HCT116 (cell line): ENCODE measurements at regions not wholly inside any gene's neighbourhood (a gene's known extent, or its start where the extent isn't known, plus 50 kb on each side); places are given as distances from the start of the nearest gene placed in this dataset.

Experiments
- CEBPB ChIP-seq: IDR thresholded peaks from 2 replicates; pipeline ENCODE4 v1.6.1; 2012; ENCODE audit warnings: low read depth
- EZH2 ChIP-seq: fragments of 200-600 bp; sonication (generic); IDR thresholded peaks from 2 replicates; pipeline ENCODE4 v1.6.1; 2017; ENCODE audit warnings: antibody characterized with exemption, mixed run types
- EZH2phosphoT487 ChIP-seq: fragments of 200-600 bp; IDR thresholded peaks from 2 replicates; pipeline ENCODE4 v1.6.1; 2018; ENCODE audit warnings: antibody characterized with exemption, borderline replicate concordance
- POLR2A ChIP-seq: IDR thresholded peaks from 2 replicates; pipeline ENCODE4 v1.7.0; 2011; ENCODE audit warnings: borderline replicate concordance; ENCODE audit not compliant: insufficient read depth, insufficient read length; ENCODE audit errors: extremely low read depth
- SIN3A ChIP-seq: IDR thresholded peaks from 2 replicates; pipeline ENCODE4 v1.6.1; 2012; ENCODE audit warnings: low read depth
- YY1 ChIP-seq: IDR thresholded peaks from 2 replicates; pipeline ENCODE4 v1.6.1; 2011; ENCODE audit warnings: low read length, low read depth, moderate library complexity, mild to moderate bottlenecking; ENCODE audit not compliant: insufficient replicate concordance; ENCODE audit errors: extremely low read depth
- ZFX ChIP-seq: fragments of 450-650 bp; IDR thresholded peaks from 2 replicates; pipeline ENCODE4 v1.6.1; 2017
- ZNF274 ChIP-seq: fragments of 200-500 bp; sonication (Bioruptor generic); IDR thresholded peaks from 2 replicates; pipeline ENCODE4 v1.6.1; 2014; ENCODE audit warnings: mild to moderate bottlenecking, low read depth, low read length, inconsistent platforms
- TF ChIP-seq, protein P1 (sequence below), 3 experiments: fragments of 200-600 bp in 1 of 3; sonication (generic) in 1 of 3; IDR thresholded peaks in 2 of 3; conservative IDR thresholded peaks in 1 of 3; 2 replicates each; pipeline ENCODE4 v1.5.1; 2012 to 2017; ENCODE audit warnings: low read depth in 2 of 3, low read length in 2 of 3, antibody characterized with exemption in 1 of 3, borderline replicate concordance in 1 of 3, control low read depth in 1 of 3, mild to moderate bottlenecking in 1 of 3, mixed read lengths in 1 of 3, mixed run types in 1 of 3, moderate library complexity in 1 of 3; ENCODE audit not compliant: insufficient read depth in 1 of 3
- TF ChIP-seq, protein P2 (sequence below): IDR thresholded peaks from 2 replicates; pipeline ENCODE4 v1.6.1; 2011; ENCODE audit warnings: mild to moderate bottlenecking, low read length, moderate library complexity; ENCODE audit not compliant: insufficient replicate concordance; ENCODE audit errors: extremely low read depth

DNA sequence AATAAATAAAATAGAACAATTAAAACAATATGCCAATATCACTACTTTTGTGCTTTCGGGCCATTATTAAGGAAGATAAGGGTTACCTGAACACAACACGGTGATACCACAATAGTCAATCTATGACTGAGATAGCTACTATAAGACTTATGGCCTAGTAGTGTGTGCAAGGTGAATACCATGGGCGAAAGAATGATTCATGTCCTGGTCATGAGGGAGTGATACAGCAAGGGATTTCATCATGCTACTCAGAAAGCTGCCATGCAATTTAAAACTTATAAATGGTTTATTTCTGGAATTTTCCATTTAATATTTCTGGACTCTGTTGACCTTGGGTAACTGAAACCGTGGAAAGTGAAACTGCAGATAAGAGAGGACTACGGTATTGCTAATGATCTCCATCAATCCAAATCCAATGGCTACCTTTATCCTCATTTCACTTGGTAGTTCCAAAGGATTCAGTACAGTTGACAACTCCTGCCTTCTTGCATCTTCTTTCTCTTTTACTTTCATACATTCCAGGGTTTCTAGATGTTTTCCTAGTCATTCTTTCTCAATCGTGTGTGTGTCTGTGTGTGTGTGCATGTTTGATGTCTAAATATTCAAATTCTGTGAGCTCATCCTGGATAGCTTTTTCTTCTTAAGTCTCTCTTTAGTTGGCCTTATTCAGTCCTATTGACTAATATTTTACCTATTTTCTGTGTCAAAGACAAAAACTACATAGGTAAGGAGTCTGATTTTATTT lies 100.5 kb upstream of the MAGI2 start:
- TF ChIP-seq YY1: no peak
- TF ChIP-seq CEBPB: no peak
- TF ChIP-seq, protein P1, sequence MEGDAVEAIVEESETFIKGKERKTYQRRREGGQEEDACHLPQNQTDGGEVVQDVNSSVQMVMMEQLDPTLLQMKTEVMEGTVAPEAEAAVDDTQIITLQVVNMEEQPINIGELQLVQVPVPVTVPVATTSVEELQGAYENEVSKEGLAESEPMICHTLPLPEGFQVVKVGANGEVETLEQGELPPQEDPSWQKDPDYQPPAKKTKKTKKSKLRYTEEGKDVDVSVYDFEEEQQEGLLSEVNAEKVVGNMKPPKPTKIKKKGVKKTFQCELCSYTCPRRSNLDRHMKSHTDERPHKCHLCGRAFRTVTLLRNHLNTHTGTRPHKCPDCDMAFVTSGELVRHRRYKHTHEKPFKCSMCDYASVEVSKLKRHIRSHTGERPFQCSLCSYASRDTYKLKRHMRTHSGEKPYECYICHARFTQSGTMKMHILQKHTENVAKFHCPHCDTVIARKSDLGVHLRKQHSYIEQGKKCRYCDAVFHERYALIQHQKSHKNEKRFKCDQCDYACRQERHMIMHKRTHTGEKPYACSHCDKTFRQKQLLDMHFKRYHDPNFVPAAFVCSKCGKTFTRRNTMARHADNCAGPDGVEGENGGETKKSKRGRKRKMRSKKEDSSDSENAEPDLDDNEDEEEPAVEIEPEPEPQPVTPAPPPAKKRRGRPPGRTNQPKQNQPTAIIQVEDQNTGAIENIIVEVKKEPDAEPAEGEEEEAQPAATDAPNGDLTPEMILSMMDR (IDR thresholded peaks at IDR 0.05 in 2 of 3, conservative IDR thresholded peaks at IDR 0.05 in 1 of 3; ENCODE audit: borderline replicate concordance in 1 of 3, insufficient read depth in 1 of 3, low read depth in 2 of 3, low read length in 2 of 3): no peak
- TF ChIP-seq EZH2phosphoT487: no peak
- no peak for TF ChIP-seq ZNF274
- no peak for TF ChIP-seq ZFX
- TF ChIP-seq SIN3A: no peak
- no peak for TF ChIP-seq EZH2
- TF ChIP-seq, protein P2, sequence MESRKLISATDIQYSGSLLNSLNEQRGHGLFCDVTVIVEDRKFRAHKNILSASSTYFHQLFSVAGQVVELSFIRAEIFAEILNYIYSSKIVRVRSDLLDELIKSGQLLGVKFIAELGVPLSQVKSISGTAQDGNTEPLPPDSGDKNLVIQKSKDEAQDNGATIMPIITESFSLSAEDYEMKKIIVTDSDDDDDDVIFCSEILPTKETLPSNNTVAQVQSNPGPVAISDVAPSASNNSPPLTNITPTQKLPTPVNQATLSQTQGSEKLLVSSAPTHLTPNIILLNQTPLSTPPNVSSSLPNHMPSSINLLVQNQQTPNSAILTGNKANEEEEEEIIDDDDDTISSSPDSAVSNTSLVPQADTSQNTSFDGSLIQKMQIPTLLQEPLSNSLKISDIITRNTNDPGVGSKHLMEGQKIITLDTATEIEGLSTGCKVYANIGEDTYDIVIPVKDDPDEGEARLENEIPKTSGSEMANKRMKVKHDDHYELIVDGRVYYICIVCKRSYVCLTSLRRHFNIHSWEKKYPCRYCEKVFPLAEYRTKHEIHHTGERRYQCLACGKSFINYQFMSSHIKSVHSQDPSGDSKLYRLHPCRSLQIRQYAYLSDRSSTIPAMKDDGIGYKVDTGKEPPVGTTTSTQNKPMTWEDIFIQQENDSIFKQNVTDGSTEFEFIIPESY: no peak
- no peak for TF ChIP-seq POLR2A
